Keratinocyte (primary cell): ENCODE measurements at regions not wholly inside any gene's neighbourhood (a gene's known extent, or its start where the extent isn't known, plus 50 kb on each side); places are given as distances from the start of the nearest gene placed in this dataset.

Experiments
- DNase-seq: peaks from one replicate; pipeline ENCODE4 v3.0.0-alpha.2; 2011; ENCODE audit warnings: low read depth, missing footprints, low spot score
- FAIRE-seq: peaks from 2 replicates; lab custom pipeline; 2011; peaks lifted over from hg19 to GRCh38; lab: Jason Lieb, UNC
- H2AFZ ChIP-seq: 2 replicates; pipeline ENCODE4 v1.6.0; 2012; ENCODE audit warnings: low read length, control low read depth, inconsistent platforms; ENCODE audit not compliant: control insufficient read depth
- H3K27ac ChIP-seq: 2 replicates; pipeline ENCODE4 v1.5.1; 2011; ENCODE audit warnings: low read length; ENCODE audit not compliant: control insufficient read depth, insufficient read depth
- H3K27me3 ChIP-seq: 3 replicates; pipeline ENCODE4 v1.6.0; 2011; ENCODE audit warnings: low read length; ENCODE audit not compliant: control insufficient read depth, insufficient read depth; ENCODE audit errors: extremely low read depth
- H3K36me3 ChIP-seq, 2 experiments: 2 replicates in 1 of 2; 3 replicates in 1 of 2; pipeline ENCODE4 v1.5.1; 2011; ENCODE audit warnings: low read length in 2 of 2, mild to moderate bottlenecking in 1 of 2; ENCODE audit not compliant: control insufficient read depth in 2 of 2, insufficient read depth in 2 of 2; ENCODE audit errors: extremely low read depth in 1 of 2
- H3K4me1 ChIP-seq: 3 replicates; pipeline ENCODE4 v1.5.1; 2011; ENCODE audit warnings: low read length; ENCODE audit not compliant: control insufficient read depth, insufficient read depth; ENCODE audit errors: extremely low read depth
- H3K4me2 ChIP-seq: 3 replicates; pipeline ENCODE4 v1.6.0; 2011; ENCODE audit warnings: low read depth, low read length; ENCODE audit not compliant: control insufficient read depth, insufficient read depth; ENCODE audit errors: extremely low read depth
- H3K4me3 ChIP-seq, 3 experiments: fragments of 200-600 bp in 1 of 3; sonication (generic) in 1 of 3; 2 replicates in 2 of 3; 3 replicates in 1 of 3; pipeline ENCODE4 v1.5.1; 2011 to 2016; ENCODE audit warnings: low read length in 3 of 3, mild to moderate bottlenecking in 3 of 3, control low read depth in 2 of 3, inconsistent platforms in 1 of 3, low read depth in 1 of 3, mixed read lengths in 1 of 3, mixed run types in 1 of 3, moderate library complexity in 1 of 3; ENCODE audit not compliant: control insufficient read depth in 2 of 3, insufficient read depth in 2 of 3; ENCODE audit errors: extremely low read depth in 1 of 3
- H3K79me2 ChIP-seq: 2 replicates; pipeline ENCODE4 v1.6.0; 2012; ENCODE audit warnings: low read length; ENCODE audit not compliant: control insufficient read depth, insufficient read depth
- H3K9ac ChIP-seq: 3 replicates; pipeline ENCODE4 v1.6.0; 2011; ENCODE audit warnings: low read length; ENCODE audit not compliant: control insufficient read depth, insufficient read depth; ENCODE audit errors: extremely low read depth
- H3K9me1 ChIP-seq: 3 replicates; pipeline ENCODE4 v1.6.0; 2011; ENCODE audit warnings: low read length; ENCODE audit not compliant: control insufficient read depth, insufficient read depth; ENCODE audit errors: extremely low read depth
- H3K9me3 ChIP-seq: 2 replicates; pipeline ENCODE4 v1.5.1; 2012; ENCODE audit warnings: low read depth, low read length; ENCODE audit not compliant: control insufficient read depth
- H4K20me1 ChIP-seq: 3 replicates; pipeline ENCODE4 v1.6.0; 2011; ENCODE audit warnings: low read length; ENCODE audit not compliant: control insufficient read depth, insufficient read depth; ENCODE audit errors: extremely low read depth
- CTCF ChIP-seq, 3 experiments: IDR thresholded peaks in 1 of 3; conservative IDR thresholded peaks in 1 of 3; optimal IDR thresholded peaks in 1 of 3; 2 replicates in 2 of 3; 3 replicates in 1 of 3; pipeline versions ENCODE3 to v1.5.1; 2011; ENCODE audit warnings: low read length in 3 of 3, mild to moderate bottlenecking in 3 of 3, moderate library complexity in 2 of 3, control low read depth in 1 of 3, inconsistent platforms in 1 of 3; ENCODE audit not compliant: insufficient read depth in 2 of 3; ENCODE audit errors: extremely low read depth in 1 of 3
- EZH2 ChIP-seq: IDR thresholded peaks from one replicate; pipeline ENCODE4 v1.6.1; 2012; ENCODE audit warnings: inconsistent platforms, mild to moderate bottlenecking, low read length, moderate library complexity
- dilution Hi-C: fragments of 300-500 bp; cut with MboI; formaldehyde crosslinking; loops from one replicate; pipeline ENCODE4 v1.7.0; 2020; ENCODE audit warnings: low sequenced_read_pairs; ENCODE audit not compliant: extremely low pct_ligation_motif_present

GRCh38 chr2:125543968-125544514, 1111.9 kb upstream of the GYPC start:
- DNase-seq = no peak
- TF ChIP-seq EZH2 = no peak
- TF ChIP-seq CTCF (optimal IDR thresholded peaks at IDR 0.05 in 1 of 3, IDR thresholded peaks at IDR 0.05 in 1 of 3, conservative IDR thresholded peaks at IDR 0.05 in 1 of 3; ENCODE audit: extremely low read depth in 1 of 3, insufficient read depth in 2 of 3, low read length in 3 of 3) = no peak

GRCh38 chr2:125553768-125554167, 1102.2 kb upstream of the GYPC start:
- no peaks in the 10 kb centered on the region for H3K79me2 ChIP-seq
- no peaks in the 10 kb centered on the region for H4K20me1 ChIP-seq
- FAIRE-seq (no peak), DNase-seq (no peak)
- H3K4me3 ChIP-seq = no peak overlapping the region
- H3K27me3 ChIP-seq = no peaks in the 10 kb centered on the region
- no peaks in the 10 kb centered on the region for H3K9me3 ChIP-seq
- no peak for TF ChIP-seq EZH2
- TF ChIP-seq CTCF (optimal IDR thresholded peaks at IDR 0.05 in 1 of 3, IDR thresholded peaks at IDR 0.05 in 1 of 3, conservative IDR thresholded peaks at IDR 0.05 in 1 of 3; ENCODE audit: extremely low read depth in 1 of 3, insufficient read depth in 2 of 3, low read length in 3 of 3) = no peak
- no peak overlapping the region for H3K9ac ChIP-seq
- dilution Hi-C loops = no loop called here
- no peak overlapping the region for H3K27ac ChIP-seq
- H2AFZ ChIP-seq = no peak overlapping the region
- H3K9me1 ChIP-seq = no peaks in the 10 kb centered on the region
- no peaks in the 10 kb centered on the region for H3K36me3 ChIP-seq
- no peaks in the 10 kb centered on the region for H3K4me1 ChIP-seq
- no peak overlapping the region for H3K4me2 ChIP-seq

More at GRCh38 chr2:125543968-125544514, 1111.9 kb upstream of the GYPC start:
- H3K9me1 ChIP-seq = no peaks in the 10 kb centered on the region
- dilution Hi-C loops = no loop called here
- no peaks in the 10 kb centered on the region for H3K27me3 ChIP-seq
- H3K79me2 ChIP-seq = no peaks in the 10 kb centered on the region
- H3K4me2 ChIP-seq = no peak overlapping the region
- H3K27ac ChIP-seq = no peak overlapping the region
- no peaks in the 10 kb centered on the region for H3K36me3 ChIP-seq
- no peak overlapping the region for H3K9ac ChIP-seq
- FAIRE-seq = no peak
- no peaks in the 10 kb centered on the region for H3K9me3 ChIP-seq
- no peak overlapping the region for H3K4me3 ChIP-seq
- no peaks in the 10 kb centered on the region for H3K4me1 ChIP-seq
- no peak overlapping the region for H2AFZ ChIP-seq
- no peaks in the 10 kb centered on the region for H4K20me1 ChIP-seq
